ENCODE measurements at regions not wholly inside any gene's neighbourhood (a gene's known extent, or its start where the extent isn't known, plus 50 kb on each side); places are given as distances from the start of the nearest gene placed in this dataset.

- TF ChIP-seq CTCF (IDR thresholded peaks at IDR 0.05) = no peak
- no peak for TF ChIP-seq POLR2AphosphoS5 (IDR thresholded peaks at IDR 0.05)
- no peak for TF ChIP-seq EP300 (IDR thresholded peaks at IDR 0.05)
Measured at GRCh38 chr12:77469578-77470333, 360.9 kb upstream of the NAV3 start.
